ENCODE measurements at regions not wholly inside any gene's neighbourhood (a gene's known extent, or its start where the extent isn't known, plus 50 kb on each side); places are given as distances from the start of the nearest gene placed in this dataset.

DNA sequence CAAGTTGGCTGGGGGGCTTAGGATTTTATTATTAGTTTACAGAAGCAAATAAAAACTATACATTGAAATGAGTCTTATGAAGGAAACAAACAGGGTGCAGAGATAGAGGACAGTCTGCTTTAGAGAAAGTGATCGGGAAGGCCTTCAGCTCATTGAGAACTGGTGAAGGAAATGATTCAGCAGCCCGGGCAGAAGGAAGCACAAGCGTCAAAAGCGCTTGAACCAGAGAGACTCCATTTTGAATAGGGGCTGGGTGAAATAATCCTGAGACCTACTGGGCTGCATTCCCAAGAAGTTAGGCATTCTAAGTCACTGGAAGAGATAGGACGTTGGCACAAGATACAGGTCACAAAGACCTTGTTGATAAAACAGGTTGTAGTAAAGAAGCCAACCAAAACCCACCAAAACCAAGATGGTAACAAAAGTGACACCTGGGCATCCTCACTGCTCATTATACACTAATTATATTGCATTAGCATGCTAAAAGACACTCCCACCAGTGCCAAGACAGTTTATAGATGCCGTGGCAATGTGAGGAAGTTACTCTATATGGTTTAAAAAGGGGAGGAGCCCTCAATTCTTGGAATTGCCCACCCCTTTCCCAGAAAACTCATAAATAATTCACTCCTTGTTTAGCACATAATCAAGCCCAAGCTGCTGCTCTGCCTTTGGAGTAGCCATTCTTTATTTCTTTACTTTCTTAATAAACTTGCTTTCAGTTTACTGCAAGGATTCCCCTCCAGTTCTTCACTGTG, 83.1 kb upstream of the MPP7 start:
- Histone ChIP-seq H3K36me3 (ENCODE audit: insufficient read depth, low read length) (no peaks in the 10 kb centered on the region), H3F3A (ENCODE audit: insufficient read depth, low read length, poor library complexity, severe bottlenecking) (no peaks in the 10 kb centered on the region), H3K4me3 (ENCODE audit: low read length) (no peak overlapping the region), H3K9ac (ENCODE audit: low read length) (no peak overlapping the region), H3K79me2 (replicated peaks; ENCODE audit: insufficient read depth, low read length) (no peaks in the 10 kb centered on the region), H3K27me3 (ENCODE audit: insufficient read depth, low read depth, low read length) (no peaks in the 10 kb centered on the region), H4K20me1 (ENCODE audit: insufficient read depth) (no peaks in the 10 kb centered on the region), H3K9me2 (ENCODE audit: insufficient read depth, low read length) (no peaks in the 10 kb centered on the region), H3K4me2 (ENCODE audit: low read length) (no peak overlapping the region), H2AFZ (ENCODE audit: low read depth, low read length) (no peak overlapping the region), H3K27ac (ENCODE audit: low read length) (no peak overlapping the region), H3K9me3 (ENCODE audit: low read length) (no peaks in the 10 kb centered on the region)
- no peak for TF ChIP-seq POLR2AphosphoS5 (IDR thresholded peaks at IDR 0.05)
- TF ChIP-seq EP300 (conservative IDR thresholded peaks at IDR 0.05; ENCODE audit: poor library complexity, severe bottlenecking), result no peak
- no peak for TF ChIP-seq EZH2 (IDR thresholded peaks at IDR 0.05; ENCODE audit: borderline replicate concordance, insufficient read depth, low read length, poor library complexity, severe bottlenecking)
- no peak for TF ChIP-seq CTCF (IDR thresholded peaks at IDR 0.05; ENCODE audit: poor library complexity, severe bottlenecking)
- no peak for TF ChIP-seq TAF1 (IDR thresholded peaks at IDR 0.05; ENCODE audit: low read depth)
- TF ChIP-seq MXI1 (conservative IDR thresholded peaks at IDR 0.05; ENCODE audit: poor library complexity, severe bottlenecking), result no peak
- TF ChIP-seq RAD21 (conservative IDR thresholded peaks at IDR 0.05), result no peak
- no peak for TF ChIP-seq SMC3 (conservative IDR thresholded peaks at IDR 0.05; ENCODE audit: poor library complexity)
- TF ChIP-seq, protein P1, sequence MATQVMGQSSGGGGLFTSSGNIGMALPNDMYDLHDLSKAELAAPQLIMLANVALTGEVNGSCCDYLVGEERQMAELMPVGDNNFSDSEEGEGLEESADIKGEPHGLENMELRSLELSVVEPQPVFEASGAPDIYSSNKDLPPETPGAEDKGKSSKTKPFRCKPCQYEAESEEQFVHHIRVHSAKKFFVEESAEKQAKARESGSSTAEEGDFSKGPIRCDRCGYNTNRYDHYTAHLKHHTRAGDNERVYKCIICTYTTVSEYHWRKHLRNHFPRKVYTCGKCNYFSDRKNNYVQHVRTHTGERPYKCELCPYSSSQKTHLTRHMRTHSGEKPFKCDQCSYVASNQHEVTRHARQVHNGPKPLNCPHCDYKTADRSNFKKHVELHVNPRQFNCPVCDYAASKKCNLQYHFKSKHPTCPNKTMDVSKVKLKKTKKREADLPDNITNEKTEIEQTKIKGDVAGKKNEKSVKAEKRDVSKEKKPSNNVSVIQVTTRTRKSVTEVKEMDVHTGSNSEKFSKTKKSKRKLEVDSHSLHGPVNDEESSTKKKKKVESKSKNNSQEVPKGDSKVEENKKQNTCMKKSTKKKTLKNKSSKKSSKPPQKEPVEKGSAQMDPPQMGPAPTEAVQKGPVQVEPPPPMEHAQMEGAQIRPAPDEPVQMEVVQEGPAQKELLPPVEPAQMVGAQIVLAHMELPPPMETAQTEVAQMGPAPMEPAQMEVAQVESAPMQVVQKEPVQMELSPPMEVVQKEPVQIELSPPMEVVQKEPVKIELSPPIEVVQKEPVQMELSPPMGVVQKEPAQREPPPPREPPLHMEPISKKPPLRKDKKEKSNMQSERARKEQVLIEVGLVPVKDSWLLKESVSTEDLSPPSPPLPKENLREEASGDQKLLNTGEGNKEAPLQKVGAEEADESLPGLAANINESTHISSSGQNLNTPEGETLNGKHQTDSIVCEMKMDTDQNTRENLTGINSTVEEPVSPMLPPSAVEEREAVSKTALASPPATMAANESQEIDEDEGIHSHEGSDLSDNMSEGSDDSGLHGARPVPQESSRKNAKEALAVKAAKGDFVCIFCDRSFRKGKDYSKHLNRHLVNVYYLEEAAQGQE (IDR thresholded peaks at IDR 0.05; ENCODE audit: borderline replicate concordance), result no peak

DNA sequence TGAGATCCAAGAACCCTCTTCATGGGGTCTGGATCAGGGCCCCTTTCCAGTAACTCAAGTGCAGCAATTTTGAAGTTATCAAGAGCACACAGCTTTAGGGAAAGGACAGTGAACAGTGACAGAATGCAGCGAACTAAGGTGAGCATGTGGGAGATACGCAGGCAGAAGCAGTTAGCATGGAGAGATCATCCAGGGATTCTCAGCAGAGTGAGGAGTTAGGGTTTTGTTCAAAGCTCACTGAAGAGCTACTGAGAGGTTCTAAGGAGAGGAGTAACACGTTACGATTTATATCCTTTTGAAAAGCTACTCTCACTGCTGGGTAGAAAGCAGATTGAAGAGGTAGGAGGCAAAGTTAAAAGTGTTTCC, 83.6 kb upstream of the MPP7 start:
- no peaks in the 10 kb centered on the region for H3K9me2 ChIP-seq (ENCODE audit: insufficient read depth, low read length)
- no peaks in the 10 kb centered on the region for H3K79me2 ChIP-seq (replicated peaks; ENCODE audit: insufficient read depth, low read length)
- no peak overlapping the region for H3K4me2 ChIP-seq (ENCODE audit: low read length)
- H3K9me3 ChIP-seq (ENCODE audit: low read length), result no peaks in the 10 kb centered on the region
- TF ChIP-seq, protein P1 (IDR thresholded peaks at IDR 0.05; ENCODE audit: borderline replicate concordance), result no peak
- TF ChIP-seq MXI1 (conservative IDR thresholded peaks at IDR 0.05; ENCODE audit: poor library complexity, severe bottlenecking), result no peak
- TF ChIP-seq SMC3 (conservative IDR thresholded peaks at IDR 0.05; ENCODE audit: poor library complexity), result no peak
- no peak for TF ChIP-seq EP300 (conservative IDR thresholded peaks at IDR 0.05; ENCODE audit: poor library complexity, severe bottlenecking)
- no peak for TF ChIP-seq EZH2 (IDR thresholded peaks at IDR 0.05; ENCODE audit: borderline replicate concordance, insufficient read depth, low read length, poor library complexity, severe bottlenecking)
- no peak for TF ChIP-seq CTCF (IDR thresholded peaks at IDR 0.05; ENCODE audit: poor library complexity, severe bottlenecking)
- TF ChIP-seq POLR2AphosphoS5 (IDR thresholded peaks at IDR 0.05), result no peak
- TF ChIP-seq RAD21 (conservative IDR thresholded peaks at IDR 0.05), result no peak
- TF ChIP-seq TAF1 (IDR thresholded peaks at IDR 0.05; ENCODE audit: low read depth), result no peak
- no peak overlapping the region for H2AFZ ChIP-seq (ENCODE audit: low read depth, low read length)
- H3K27me3 ChIP-seq (ENCODE audit: insufficient read depth, low read depth, low read length), result no peaks in the 10 kb centered on the region
- H3K4me3 ChIP-seq (ENCODE audit: low read length), result no peak overlapping the region
- H4K20me1 ChIP-seq (ENCODE audit: insufficient read depth), result no peaks in the 10 kb centered on the region
- no peaks in the 10 kb centered on the region for H3K36me3 ChIP-seq (ENCODE audit: insufficient read depth, low read length)
- no peaks in the 10 kb centered on the region for H3F3A ChIP-seq (ENCODE audit: insufficient read depth, low read length, poor library complexity, severe bottlenecking)
- no peak overlapping the region for H3K27ac ChIP-seq (ENCODE audit: low read length)
- no peak overlapping the region for H3K9ac ChIP-seq (ENCODE audit: low read length)
